ENCODE measurements at regions not wholly inside any gene's neighbourhood (a gene's known extent, or its start where the extent isn't known, plus 50 kb on each side); places are given as distances from the start of the nearest gene placed in this dataset.

- in situ Hi-C loops (cut with MboI; ENCODE audit: low sequenced_read_pairs) (no loop called here), dilution Hi-C loops (cut with HindIII; ENCODE audit: low sequenced_read_pairs, unreplicated experiment) (no loop called here), intact Hi-C loops (cut with micrococcal nuclease) (no loop called here)
- Histone ChIP-seq H3K4me2 (ENCODE audit: low read depth, low read length) (no peak overlapping the region), H4K20me1 (ENCODE audit: insufficient read depth, low read length) (no peaks in the 10 kb centered on the region), H3K9me3 (ENCODE audit: control insufficient read depth, insufficient read depth, low read length) (no peaks in the 10 kb centered on the region), H3K4ac (ENCODE audit: low read depth, low read length) (no peak overlapping the region), H4K5ac (ENCODE audit: low read depth, low read length) (no peak overlapping the region), H3K27me3 (ENCODE audit: control insufficient read depth, insufficient read depth, low read length) (no peaks in the 10 kb centered on the region; the same call in 1 of the 2 replicates), H3K14ac (replicated peaks; ENCODE audit: low read depth, low read length) (no peak overlapping the region), H2AFZ (replicated peaks; ENCODE audit: low read length, poor library complexity) (no peak overlapping the region), H3K9me1 (ENCODE audit: insufficient read depth, low read length) (no peaks in the 10 kb centered on the region), H3K18ac (ENCODE audit: low read depth, low read length) (no peak overlapping the region), H3K4me3 (ENCODE audit: insufficient read depth, low read depth, low read length) (no peak overlapping the region), H3K36me3 (ENCODE audit: control insufficient read depth, insufficient read depth, low read length) (no peaks in the 10 kb centered on the region), H2BK15ac (ENCODE audit: low read depth, low read length) (no peak overlapping the region), H2AK9ac (replicated peaks; ENCODE audit: low read depth, low read length, poor library complexity) (no peak overlapping the region), H3K4me1 (ENCODE audit: control insufficient read depth, insufficient read depth, low read length) (no peaks in the 10 kb centered on the region), H3K27ac (ENCODE audit: insufficient read depth, low read length) (no peak overlapping the region), H3K9ac (ENCODE audit: low read depth, low read length) (no peak overlapping the region), H3K23ac (ENCODE audit: low read depth, low read length) (no peak overlapping the region), H4K91ac (ENCODE audit: insufficient read depth, low read depth, low read length) (no peak overlapping the region), H3K79me1 (ENCODE audit: low read depth in 1 of 2, low read length in 2 of 2) (no peaks in the 10 kb centered on the region), H4K8ac (ENCODE audit: low read depth in 2 of 2, low read length in 2 of 2) (no peak overlapping the region), H2BK20ac (ENCODE audit: low read depth, low read length) (no peak overlapping the region), H2AK5ac (ENCODE audit: low read depth, low read length) (no peak overlapping the region), H2BK120ac (ENCODE audit: low read depth, low read length) (no peak overlapping the region), H2BK5ac (ENCODE audit: low read depth, low read length, poor library complexity, severe bottlenecking) (no peak overlapping the region), H3K56ac (ENCODE audit: extremely low read depth, insufficient read depth, low read length) (no peak overlapping the region)
- no CpG with 5 or more reads among the region's 5 CpGs for WGBS, 2 experiments (ENCODE audit: extremely low coverage in 2 of 2, insufficient read length in 1 of 2)
- POLR2A ChIA-PET (ENCODE audit: unreplicated experiment), result no interaction called here
- BruUV-seq (replicated peaks), result no TSS peak
- TF ChIP-seq FOS (IDR thresholded peaks at IDR 0.05; ENCODE audit: low read depth, low read length) (no peak), CTCF (conservative IDR thresholded peaks at IDR 0.05; ENCODE audit: low read depth, low read length) (no peak), SMC3 (IDR thresholded peaks at IDR 0.05; ENCODE audit: low read depth, low read length) (no peak), POLR2A (IDR thresholded peaks at IDR 0.05; ENCODE audit: low read depth, low read length) (no peak), MAFK (IDR thresholded peaks at IDR 0.05; ENCODE audit: low read depth, low read length) (no peak), RCOR1 (IDR thresholded peaks at IDR 0.05; ENCODE audit: insufficient replicate concordance, low read length) (no peak), MXI1 (IDR thresholded peaks at IDR 0.05; ENCODE audit: borderline replicate concordance, low read depth, low read length) (no peak), BHLHE40 (IDR thresholded peaks at IDR 0.05; ENCODE audit: low read depth, low read length) (no peak), USF2 (IDR thresholded peaks at IDR 0.05; ENCODE audit: low read depth, low read length) (no peak)
- ATAC-seq (ENCODE audit: low read depth) (no peak), DNase-seq (no peak)
- CTCF ChIA-PET, result no interaction called here
These were observed 163.7 kb upstream of the KLHL29 start for GRCh38 chr2:23221236-23221635.

Measured in IMR-90 (cell line).